Erythroblast (primary cell): ENCODE measurements at regions not wholly inside any gene's neighbourhood (a gene's known extent, or its start where the extent isn't known, plus 50 kb on each side); places are given as distances from the start of the nearest gene placed in this dataset.
"Not testable (repeated sequence)": the region's sequence is repeated elsewhere in the genome, so short reads cannot be mapped to it uniquely, and the experiment has no call there.

Experiments
- DNase-seq, 2 experiments: peaks; one replicate each; lab custom pipeline; 2025; lab: John Stamatoyannopoulos, UW
- GATA1 ChIP-seq: IDR thresholded peaks from 2 replicates; pipeline ENCODE4 v1.6.1; 2011; ENCODE audit warnings: low read depth, mild to moderate bottlenecking, control low read depth, low read length, moderate library complexity
- POLR2A ChIP-seq: IDR thresholded peaks from 2 replicates; pipeline ENCODE4 v1.6.1; 2011; ENCODE audit warnings: mild to moderate bottlenecking, low read length

GRCh38 chr6:130644175-130644574, 183.0 kb upstream of the SMLR1 start:
- no peak for DNase-seq
- TF ChIP-seq GATA1: no peak

- DNase-seq: not testable (repeated sequence)
Measured at GRCh38 chr6:130644769-130645168, 182.4 kb upstream of the SMLR1 start.

- no peak for DNase-seq
- TF ChIP-seq GATA1: no peak
- TF ChIP-seq POLR2A: no peak
Measured at GRCh38 chr6:130647246-130647645, 180.0 kb upstream of the SMLR1 start.

- no peak for DNase-seq
- TF ChIP-seq GATA1: no peak
- no peak for TF ChIP-seq POLR2A
Measured at GRCh38 chr6:130655586-130655985, 171.6 kb upstream of the SMLR1 start.

GRCh38 chr6:130661077-130661476, 166.1 kb upstream of the SMLR1 start:
- TF ChIP-seq POLR2A (no peak), GATA1 (no peak)
- no peak for DNase-seq

- DNase-seq: peak; percentile 61 to 88
- TF ChIP-seq POLR2A (no peak), GATA1 (no peak)
Measured at GRCh38 chr6:130666786-130667185, 160.4 kb upstream of the SMLR1 start.

GRCh38 chr6:130670142-130670541, 157.1 kb upstream of the SMLR1 start:
- TF ChIP-seq GATA1: no peak
- TF ChIP-seq POLR2A: no peak
- no peak for DNase-seq

- TF ChIP-seq GATA1: no peak
- no peak for TF ChIP-seq POLR2A
Measured at GRCh38 chr6:130671119-130671518, 156.1 kb upstream of the SMLR1 start.

GRCh38 chr6:130671577-130671976, 155.6 kb upstream of the SMLR1 start:
- TF ChIP-seq GATA1 (no peak), POLR2A (no peak)
- no peak for DNase-seq

More at GRCh38 chr6:130671119-130671518, 156.1 kb upstream of the SMLR1 start:
- DNase-seq: no peak

GRCh38 chr6:130672153-130672552, 155.1 kb upstream of the SMLR1 start:
- TF ChIP-seq POLR2A (no peak), GATA1 (no peak)

GRCh38 chr6:130674604-130675003, 152.6 kb upstream of the SMLR1 start:
- TF ChIP-seq GATA1 (no peak), POLR2A (no peak)
- DNase-seq: peak in 1 of 2 experiments; percentile 17

More at GRCh38 chr6:130672153-130672552, 155.1 kb upstream of the SMLR1 start:
- DNase-seq: no peak

- DNase-seq: peak; percentile 30 to 61
- no peak for TF ChIP-seq POLR2A
- no peak for TF ChIP-seq GATA1
Measured at GRCh38 chr6:130675072-130675471, 152.1 kb upstream of the SMLR1 start.

- TF ChIP-seq POLR2A (no peak), GATA1 (no peak)
Measured at GRCh38 chr6:130676077-130676772, 151.0 kb upstream of the SMLR1 start.

GRCh38 chr6:130676773-130677144, 150.4 kb upstream of the SMLR1 start:
- no peak for DNase-seq
- TF ChIP-seq POLR2A: no peak
- TF ChIP-seq GATA1: no peak

More at GRCh38 chr6:130676077-130676772, 151.0 kb upstream of the SMLR1 start:
- DNase-seq: no peak

GRCh38 chr6:130677312-130677711, 149.9 kb upstream of the SMLR1 start:
- no peak for DNase-seq
- TF ChIP-seq GATA1: no peak
- TF ChIP-seq POLR2A: no peak

GRCh38 chr6:130677766-130678165, 149.4 kb upstream of the SMLR1 start:
- TF ChIP-seq POLR2A (no peak), GATA1 (no peak)
- DNase-seq: no peak
